ENCODE measurements at regions not wholly inside any gene's neighbourhood (a gene's known extent, or its start where the extent isn't known, plus 50 kb on each side); places are given as distances from the start of the nearest gene placed in this dataset.

GRCh38 chr2:6163932-6164331 lies 471.7 kb downstream of the SOX11 start:
- ATAC-seq, result no peak
- in situ Hi-C loops (cut with HindIII; ENCODE audit: low pct_unique_long_range_greater_than_20kb, low sequenced_read_pairs), result no loop called here
- H3K9me3 ChIP-seq (ENCODE audit: control insufficient read depth, insufficient read depth, low read depth, low read length), result no peaks in the 10 kb centered on the region
- no TSS peak for BruUV-seq (replicated peaks)
- CTCF ChIA-PET, result no interaction called here
- no peak overlapping the region for H3K27ac ChIP-seq (ENCODE audit: low read length)
- POLR2A ChIA-PET, result no interaction called here
- no peaks in the 10 kb centered on the region for H3K36me3 ChIP-seq (ENCODE audit: control insufficient read depth, insufficient read depth, low read length)
- no peak overlapping the region for H3K4me3 ChIP-seq (ENCODE audit: low read depth in 2 of 2, low read length in 2 of 2)
- no peaks in the 10 kb centered on the region for H3K27me3 ChIP-seq (ENCODE audit: control insufficient read depth, insufficient read depth, low read length)
- intact Hi-C loops (cut with micrococcal nuclease; ENCODE audit: unreplicated experiment), result no loop called here
- H3K4me1 ChIP-seq (ENCODE audit: control insufficient read depth, insufficient read depth, low read length), result no peaks in the 10 kb centered on the region
- no peak for DNase-seq (ENCODE audit: low read depth, low spot score)
- TF ChIP-seq CTCF (IDR thresholded peaks at IDR 0.05), result no peak
- TF ChIP-seq TCF7L2 (IDR thresholded peaks at IDR 0.05; ENCODE audit: low read depth, low read length), result no peak
- TF ChIP-seq REST (IDR thresholded peaks at IDR 0.05; ENCODE audit: insufficient read depth in 1 of 2, low read depth in 2 of 2, low read length in 1 of 2), result no peak
- TF ChIP-seq SIN3A (IDR thresholded peaks at IDR 0.05; ENCODE audit: borderline replicate concordance, insufficient read depth, low read depth, low read length), result no peak
- no peak for TF ChIP-seq POLR2AphosphoS5 (IDR thresholded peaks at IDR 0.05; ENCODE audit: low read depth, low read length)

DNA sequence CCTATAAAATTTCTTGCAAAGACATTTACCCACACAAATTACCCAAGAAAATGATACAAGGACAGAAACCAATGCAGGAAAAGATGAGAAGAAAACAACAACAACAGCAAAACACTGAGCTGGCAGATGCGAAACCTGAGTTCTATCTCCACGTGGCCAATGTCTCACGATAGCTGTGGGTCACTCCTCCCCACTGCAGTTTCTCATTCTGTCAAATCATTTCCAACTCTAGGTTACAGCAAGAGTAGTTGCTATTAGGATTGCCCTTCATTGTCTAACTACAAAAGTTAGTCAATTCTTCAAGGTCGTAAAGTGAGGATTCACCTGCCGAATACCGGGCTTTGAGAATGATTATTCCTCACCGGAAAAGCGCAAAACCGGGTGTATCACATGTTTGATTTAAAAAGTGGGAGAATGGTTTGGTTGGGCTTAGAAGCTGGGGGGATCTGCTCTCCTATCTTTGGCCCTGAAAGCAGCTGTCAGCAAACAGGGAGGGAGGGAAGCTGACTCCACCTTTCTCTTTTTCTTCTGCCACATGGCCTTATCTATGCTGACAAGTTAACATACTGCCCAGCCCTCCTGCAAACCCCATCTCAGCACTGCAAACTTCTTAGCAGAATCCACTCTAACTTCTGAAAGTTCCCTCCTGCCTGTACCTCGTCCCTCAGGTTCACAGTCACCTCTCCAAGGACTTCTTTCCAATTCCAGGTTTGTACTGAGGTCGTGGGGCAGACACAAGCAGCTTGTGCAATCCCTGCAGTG lies 473.0 kb downstream of the SOX11 start:
- Histone ChIP-seq H3K27ac (ENCODE audit: low read length) (no peak overlapping the region), H3K4me3 (ENCODE audit: low read depth in 2 of 2, low read length in 2 of 2) (no peak overlapping the region), H3K36me3 (ENCODE audit: control insufficient read depth, insufficient read depth, low read length) (no peaks in the 10 kb centered on the region), H3K9me3 (ENCODE audit: control insufficient read depth, insufficient read depth, low read depth, low read length) (no peaks in the 10 kb centered on the region), H3K27me3 (ENCODE audit: control insufficient read depth, insufficient read depth, low read length) (no peaks in the 10 kb centered on the region), H3K4me1 (ENCODE audit: control insufficient read depth, insufficient read depth, low read length) (no peaks in the 10 kb centered on the region)
- ATAC-seq (no peak), DNase-seq (ENCODE audit: low read depth, low spot score) (no peak)
- BruUV-seq (replicated peaks), result no TSS peak
- intact Hi-C loops (cut with micrococcal nuclease; ENCODE audit: unreplicated experiment) (no loop called here), in situ Hi-C loops (cut with HindIII; ENCODE audit: low pct_unique_long_range_greater_than_20kb, low sequenced_read_pairs) (no loop called here)
- TF ChIP-seq CTCF (IDR thresholded peaks at IDR 0.05) (no peak), REST (IDR thresholded peaks at IDR 0.05; ENCODE audit: insufficient read depth in 1 of 2, low read depth in 2 of 2, low read length in 1 of 2) (no peak), SIN3A (IDR thresholded peaks at IDR 0.05; ENCODE audit: borderline replicate concordance, insufficient read depth, low read depth, low read length) (no peak), POLR2AphosphoS5 (IDR thresholded peaks at IDR 0.05; ENCODE audit: low read depth, low read length) (no peak), TCF7L2 (IDR thresholded peaks at IDR 0.05; ENCODE audit: low read depth, low read length) (no peak)
- ChIA-PET CTCF (no interaction called here), POLR2A (no interaction called here)
